ENCODE measurements at regions not wholly inside any gene's neighbourhood (a gene's known extent, or its start where the extent isn't known, plus 50 kb on each side); places are given as distances from the start of the nearest gene placed in this dataset.
"Not testable (repeated sequence)": the region's sequence is repeated elsewhere in the genome, so short reads cannot be mapped to it uniquely, and the experiment has no call there.

DNA sequence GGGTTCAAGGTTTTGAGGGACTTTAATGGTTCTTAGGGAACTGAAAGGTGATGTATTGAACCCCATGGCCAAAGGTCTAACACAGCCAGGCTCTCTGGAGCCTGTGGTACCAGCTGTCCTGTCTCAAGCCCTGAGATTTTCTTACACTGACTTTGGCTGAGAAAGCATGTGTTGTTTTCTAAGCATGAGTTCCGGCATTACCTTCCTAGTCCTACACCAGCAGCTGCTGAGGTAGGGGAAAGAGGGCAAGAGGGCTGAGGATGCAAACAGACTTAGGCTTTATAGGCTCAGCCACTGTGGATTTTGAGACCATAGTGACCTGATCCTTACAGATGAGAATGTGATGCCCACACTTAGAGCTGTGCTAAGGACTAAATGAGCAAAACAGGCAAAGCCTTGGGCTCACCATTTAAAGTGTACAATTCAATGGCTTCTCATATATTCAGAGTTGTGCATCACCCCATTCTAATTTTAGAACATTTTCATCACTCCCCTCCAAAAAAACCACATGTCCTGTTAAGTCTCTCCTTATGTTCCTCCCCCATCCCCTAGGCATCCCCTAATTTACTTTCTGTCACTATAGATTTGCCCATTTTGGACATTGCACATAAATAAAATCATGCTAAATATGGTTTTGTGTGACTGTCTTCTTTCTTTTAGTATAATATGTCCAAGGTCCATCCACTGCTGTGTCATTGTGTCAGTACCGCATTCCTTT, 99.7 kb upstream of the OTOS start:
- no peak for DNase-seq (ENCODE audit: low read depth in 2 of 2)

- DNase-seq (ENCODE audit: low read depth in 2 of 2), result no peak
Observed at GRCh38 chr2:240240781-240241180, 100.3 kb upstream of the OTOS start.

- no peak for DNase-seq (ENCODE audit: low read depth in 2 of 2)
Observed at GRCh38 chr2:240241572-240241971, 101.1 kb upstream of the OTOS start.

DNA sequence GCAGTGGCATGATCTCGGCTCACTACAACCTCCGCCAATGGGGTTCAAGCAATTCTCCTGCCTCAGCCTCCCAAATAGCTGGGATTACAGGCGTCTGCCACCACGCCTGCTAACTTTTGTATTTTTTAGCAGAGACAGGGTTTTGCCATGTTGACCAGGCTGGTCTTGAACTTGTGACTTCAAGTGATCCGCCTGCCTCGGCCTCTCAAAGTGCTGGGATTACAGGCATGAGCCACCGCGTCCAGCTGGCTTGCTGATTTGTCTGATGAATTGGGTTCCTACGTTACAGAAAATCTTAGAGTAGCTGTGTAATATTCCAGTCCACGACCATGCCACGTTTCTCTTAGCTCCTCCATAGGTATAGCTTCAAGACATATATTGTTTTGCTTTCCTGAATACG, 102.6 kb upstream of the OTOS start:
- DNase-seq (ENCODE audit: low read depth in 2 of 2), result not testable (repeated sequence)

GRCh38 chr2:240244543-240244942, 104.1 kb upstream of the OTOS start:
- DNase-seq (ENCODE audit: low read depth in 2 of 2), result no peak

DNA sequence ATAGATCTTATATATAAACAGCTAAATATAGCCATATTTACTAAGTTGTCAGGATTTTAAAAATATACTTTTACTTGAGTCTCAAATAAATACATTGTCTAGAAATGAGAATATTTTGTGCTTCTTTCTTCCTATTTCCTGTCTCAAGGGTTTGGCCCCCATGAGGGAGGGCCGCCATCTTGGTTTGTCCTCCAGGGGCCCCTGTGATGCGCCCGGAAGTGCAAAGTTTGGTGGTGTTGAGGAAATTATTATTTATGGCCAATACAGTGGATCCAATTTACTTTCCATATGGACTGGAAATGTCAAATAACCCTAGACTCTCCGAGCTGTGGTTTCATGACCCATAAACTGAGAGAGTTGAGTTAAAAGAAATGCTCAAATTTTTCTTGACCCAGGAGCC, 104.7 kb upstream of the OTOS start:
- DNase-seq (ENCODE audit: low read depth in 2 of 2), result no peak

GRCh38 chr2:240245706-240246105, 105.2 kb upstream of the OTOS start:
- DNase-seq (ENCODE audit: low read depth in 2 of 2), result no peak

GRCh38 chr2:240246173-240246820, 105.8 kb upstream of the OTOS start:
- no peak for DNase-seq (ENCODE audit: low read depth in 2 of 2)

DNA sequence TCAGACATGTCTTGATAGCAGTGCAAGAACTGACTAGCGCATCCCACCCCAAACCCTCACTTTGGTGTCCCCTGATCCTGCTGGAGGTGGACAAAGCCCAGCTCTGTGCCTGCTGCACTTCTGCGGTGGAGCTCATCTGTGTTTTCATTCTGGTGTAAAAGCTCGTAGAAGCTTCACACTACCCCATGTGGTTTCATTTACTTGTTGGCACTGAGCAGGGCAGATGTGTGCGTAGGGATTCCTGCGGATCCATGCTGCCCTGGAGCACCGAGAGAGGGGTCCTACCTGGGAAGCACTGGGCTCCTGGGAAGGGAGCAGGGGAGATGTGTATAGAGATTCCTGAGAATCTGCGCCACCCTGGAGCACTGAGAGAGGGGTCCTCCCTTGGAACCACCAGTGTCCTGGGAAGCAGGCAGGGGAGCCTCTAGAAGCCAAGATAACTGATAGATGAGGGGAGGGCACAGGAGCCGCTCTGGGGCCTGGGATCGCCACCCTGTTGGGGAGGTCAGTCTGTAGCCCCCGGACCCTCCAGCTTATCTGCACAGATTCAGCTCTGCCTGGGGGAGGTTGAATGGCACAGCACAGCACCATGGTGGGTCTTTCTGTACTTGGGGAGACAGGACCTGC, 106.9 kb upstream of the OTOS start:
- DNase-seq (ENCODE audit: low read depth in 2 of 2), result no peak

GRCh38 chr2:240247868-240248720, 107.6 kb upstream of the OTOS start:
- no peak for DNase-seq (ENCODE audit: low read depth in 2 of 2)

DNA sequence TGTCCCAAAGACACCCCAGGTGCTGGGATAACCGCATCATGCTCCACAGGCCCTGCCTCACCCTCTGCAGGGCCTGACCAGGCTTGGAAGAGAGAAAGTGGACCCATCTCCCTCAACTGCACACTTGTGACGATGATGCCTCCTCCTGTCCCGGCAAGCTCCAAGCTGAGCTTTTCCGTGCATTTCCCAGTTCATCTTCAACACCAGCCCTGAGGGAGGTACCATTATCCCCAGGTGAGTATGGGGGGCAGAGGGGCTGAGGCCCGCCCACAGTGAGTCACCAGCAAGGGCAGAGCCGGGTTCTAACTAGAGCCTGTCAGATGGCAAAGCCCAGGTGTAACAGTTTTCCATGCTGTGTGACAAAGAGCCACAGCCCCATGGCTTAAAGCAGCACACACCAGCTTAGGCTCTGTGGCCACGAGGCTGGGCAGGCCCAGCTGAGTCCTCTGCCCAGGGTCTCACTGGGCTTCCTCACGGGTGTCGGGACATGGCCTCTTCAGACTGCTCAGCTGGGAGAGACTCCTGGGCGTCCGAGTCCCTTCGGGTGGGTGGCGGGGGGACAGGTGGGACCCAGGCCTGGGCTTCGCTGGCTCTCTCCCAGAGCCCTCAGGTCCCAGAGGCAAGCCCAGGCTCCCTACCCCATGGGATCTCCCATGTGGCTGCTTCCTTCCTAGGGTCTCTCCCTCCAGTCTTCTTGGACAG, 108.4 kb upstream of the OTOS start:
- DNase-seq (ENCODE audit: low read depth in 2 of 2), result no peak

GRCh38 chr2:240249423-240250149, 109.1 kb upstream of the OTOS start:
- DNase-seq (ENCODE audit: low read depth in 2 of 2), result no peak

DNA sequence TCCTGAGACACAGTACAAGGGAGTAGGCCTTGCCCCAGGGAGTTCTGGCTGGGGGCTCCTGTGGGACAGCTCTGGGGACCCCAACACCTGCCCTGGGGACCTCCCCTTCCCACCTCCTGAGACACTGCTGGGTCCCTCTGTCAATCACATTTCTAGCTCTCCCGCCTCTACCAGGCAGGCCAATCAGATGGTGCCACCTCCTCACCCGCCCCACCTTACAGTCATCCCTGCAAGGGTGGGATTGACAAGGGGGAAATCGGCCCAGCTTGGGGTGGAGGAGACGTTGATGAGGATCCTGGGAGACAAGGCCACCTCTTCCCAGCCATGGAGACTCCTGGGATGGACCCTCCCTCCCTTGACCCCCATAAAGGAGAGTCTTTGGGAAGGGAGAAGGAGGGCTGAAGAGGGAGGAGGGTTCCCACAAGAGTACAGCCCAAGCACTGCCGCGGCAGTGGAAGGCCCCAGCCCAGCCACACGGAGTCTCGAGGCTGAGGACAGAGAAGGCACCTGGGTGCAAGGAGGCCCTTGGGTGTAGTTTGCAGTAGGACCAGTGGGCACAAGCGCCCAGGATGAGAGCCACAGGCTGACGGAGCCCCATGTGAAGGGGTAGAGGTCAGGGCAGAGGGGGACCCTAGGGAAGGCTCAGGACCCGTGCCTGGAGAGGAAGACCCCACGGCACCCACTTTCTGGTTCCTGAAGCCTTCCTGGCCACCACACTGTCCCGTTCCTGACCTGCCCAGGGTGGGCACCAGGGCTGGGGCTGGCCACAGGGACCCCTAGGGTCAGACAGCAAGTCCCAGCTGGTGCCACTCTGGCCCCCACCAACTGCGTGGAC, 109.9 kb upstream of the OTOS start:
- DNase-seq (ENCODE audit: low read depth in 2 of 2), result no peak

DNA sequence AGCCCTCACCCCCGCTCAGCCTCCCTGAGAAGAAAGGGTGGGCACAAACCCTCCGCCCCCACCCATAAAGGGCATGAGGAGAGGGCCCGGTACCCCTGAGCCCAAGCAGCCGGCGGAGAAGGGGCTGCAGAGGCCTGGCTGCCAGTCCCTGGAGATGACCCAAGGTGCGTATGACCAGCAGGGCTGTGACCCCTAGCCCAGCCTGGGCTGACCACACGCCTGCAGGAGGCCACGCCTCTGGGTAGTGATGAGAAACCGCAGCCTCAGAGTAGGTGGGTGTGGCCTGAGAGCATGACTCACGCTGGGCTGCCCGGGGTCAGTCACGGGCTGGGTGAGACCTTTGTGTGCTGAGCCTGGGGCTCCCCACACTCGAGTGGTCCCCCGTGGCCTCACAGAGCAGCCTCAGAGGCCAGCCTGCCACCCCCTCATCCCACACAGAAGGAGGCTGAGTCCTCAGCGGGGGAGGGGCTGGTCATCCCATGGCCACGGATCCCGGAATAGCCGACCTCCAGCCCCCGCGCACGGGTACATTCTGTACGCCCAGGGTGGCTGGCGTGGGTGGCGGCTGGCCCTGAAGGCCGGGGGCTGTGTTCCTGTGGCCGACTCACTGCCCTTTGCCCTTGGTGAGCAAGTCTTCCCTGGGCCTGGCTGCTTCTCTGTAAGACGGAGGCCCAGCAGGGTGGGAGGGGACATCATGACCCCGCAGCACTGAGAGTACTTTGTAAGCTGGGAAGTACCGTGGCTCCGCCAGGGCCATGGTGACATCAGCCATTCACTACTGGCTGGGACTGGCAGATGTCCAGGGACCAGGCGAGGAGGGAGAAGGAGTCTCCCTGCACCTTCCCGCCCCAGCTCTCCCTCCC, 110.8 kb upstream of the OTOS start:
- no peak for DNase-seq (ENCODE audit: low read depth in 2 of 2)

- no peak for DNase-seq (ENCODE audit: low read depth in 2 of 2)
Observed at GRCh38 chr2:240251848-240252190, 111.4 kb upstream of the OTOS start.

DNA sequence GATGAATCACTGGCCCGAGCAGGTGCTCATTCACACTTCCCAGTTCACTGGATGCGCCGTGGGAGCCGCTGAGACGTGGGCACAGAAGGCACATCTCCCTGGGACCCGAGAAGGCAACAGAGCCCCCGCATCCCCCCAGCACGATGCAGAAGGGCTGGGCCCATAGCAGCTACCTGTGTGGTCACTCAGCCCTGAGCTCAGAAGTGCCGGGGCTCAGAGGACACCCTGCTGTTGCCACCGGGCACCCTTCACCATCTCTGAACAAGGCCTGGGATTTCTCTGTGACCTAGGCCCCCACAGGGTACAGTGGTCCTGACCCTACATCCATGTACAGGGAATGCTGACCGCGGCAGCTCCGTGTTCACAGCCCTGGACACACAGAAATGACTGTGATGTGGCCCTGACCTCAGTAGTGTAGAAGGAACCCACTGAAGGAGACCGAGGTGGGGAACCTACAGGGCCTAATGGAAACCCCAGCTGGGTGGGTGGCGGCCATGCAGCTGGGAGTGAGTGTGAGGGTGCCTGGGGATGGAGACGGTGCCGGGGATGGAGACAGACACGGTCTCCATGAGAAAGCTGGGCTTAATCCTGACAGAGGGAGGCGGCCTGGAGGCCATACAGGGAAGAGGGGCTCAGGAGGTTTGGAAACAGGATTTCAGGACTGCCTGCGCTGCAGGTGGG, 111.9 kb upstream of the OTOS start:
- DNase-seq (ENCODE audit: low read depth in 2 of 2), result no peak

DNA sequence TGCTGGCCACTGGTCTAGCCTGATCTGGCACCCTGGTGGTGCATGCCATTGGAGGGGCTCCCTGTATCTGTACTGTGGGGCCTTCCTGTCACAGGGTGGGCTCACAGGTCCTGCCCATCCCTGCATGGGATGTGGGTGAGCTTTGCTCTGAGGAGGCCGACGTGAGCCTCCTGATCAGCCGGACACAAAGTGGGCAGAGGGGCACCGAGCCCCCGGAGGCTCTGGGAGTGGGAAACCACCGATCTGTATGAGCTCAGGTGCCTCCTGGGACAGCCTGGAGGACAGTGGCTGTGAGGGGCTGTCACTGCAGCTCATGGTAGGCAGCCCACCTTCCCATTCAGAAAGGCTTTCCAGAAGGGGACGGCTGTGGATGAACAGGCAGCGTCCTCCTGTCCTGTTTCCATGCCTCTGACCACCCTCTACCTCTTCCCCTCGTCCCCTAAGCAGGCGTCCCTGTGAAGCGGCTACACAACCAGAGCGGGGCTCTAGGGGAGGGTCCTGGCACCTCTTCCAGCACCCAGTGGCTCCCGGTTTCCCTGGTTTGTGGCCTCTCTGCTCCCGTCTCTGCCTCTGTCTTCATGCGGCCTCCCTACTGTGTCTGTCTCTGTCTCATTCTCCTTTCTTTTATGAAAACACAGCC, 112.5 kb upstream of the OTOS start:
- DNase-seq (ENCODE audit: low read depth in 2 of 2), result no peak

GRCh38 chr2:240253583-240254145, 113.2 kb upstream of the OTOS start:
- no peak for DNase-seq (ENCODE audit: low read depth in 2 of 2)
